ENCODE measurements at regions not wholly inside any gene's neighbourhood (a gene's known extent, or its start where the extent isn't known, plus 50 kb on each side); places are given as distances from the start of the nearest gene placed in this dataset.

DNA sequence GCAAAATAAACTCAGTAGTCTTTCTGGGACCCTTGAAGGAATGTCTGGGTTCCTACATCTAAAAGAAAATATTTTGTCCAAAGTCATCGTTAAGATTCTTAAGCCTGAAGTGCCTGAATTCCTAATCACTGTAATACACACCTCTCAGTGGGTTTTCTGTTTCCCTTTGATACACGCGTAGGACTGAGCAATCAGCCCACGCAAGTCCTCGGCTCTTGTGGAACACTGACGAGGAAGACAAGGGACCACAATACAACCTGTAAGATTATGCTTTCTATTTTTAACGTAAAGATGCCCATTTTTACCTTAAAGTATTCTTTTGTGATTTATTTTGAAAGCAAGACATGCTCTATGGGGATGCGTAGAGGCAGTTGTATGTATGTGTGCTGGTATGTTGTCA, 472.8 kb upstream of the CELF2 start:
- ATAC-seq, result no peak
- intact Hi-C loops (cut with DNase I, micrococcal nuclease), result no loop called here
- Histone ChIP-seq H3K4me1 (ENCODE audit: low read depth) (no peaks in the 10 kb centered on the region), H3K36me3 (ENCODE audit: low read depth) (no peaks in the 10 kb centered on the region), H3K9me3 (no peaks in the 10 kb centered on the region), H3K4me3 (no peak overlapping the region)
- DNase-seq, result no peak
- TF ChIP-seq, protein P1, sequence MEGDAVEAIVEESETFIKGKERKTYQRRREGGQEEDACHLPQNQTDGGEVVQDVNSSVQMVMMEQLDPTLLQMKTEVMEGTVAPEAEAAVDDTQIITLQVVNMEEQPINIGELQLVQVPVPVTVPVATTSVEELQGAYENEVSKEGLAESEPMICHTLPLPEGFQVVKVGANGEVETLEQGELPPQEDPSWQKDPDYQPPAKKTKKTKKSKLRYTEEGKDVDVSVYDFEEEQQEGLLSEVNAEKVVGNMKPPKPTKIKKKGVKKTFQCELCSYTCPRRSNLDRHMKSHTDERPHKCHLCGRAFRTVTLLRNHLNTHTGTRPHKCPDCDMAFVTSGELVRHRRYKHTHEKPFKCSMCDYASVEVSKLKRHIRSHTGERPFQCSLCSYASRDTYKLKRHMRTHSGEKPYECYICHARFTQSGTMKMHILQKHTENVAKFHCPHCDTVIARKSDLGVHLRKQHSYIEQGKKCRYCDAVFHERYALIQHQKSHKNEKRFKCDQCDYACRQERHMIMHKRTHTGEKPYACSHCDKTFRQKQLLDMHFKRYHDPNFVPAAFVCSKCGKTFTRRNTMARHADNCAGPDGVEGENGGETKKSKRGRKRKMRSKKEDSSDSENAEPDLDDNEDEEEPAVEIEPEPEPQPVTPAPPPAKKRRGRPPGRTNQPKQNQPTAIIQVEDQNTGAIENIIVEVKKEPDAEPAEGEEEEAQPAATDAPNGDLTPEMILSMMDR (IDR thresholded peaks at IDR 0.05), result no peak

DNA sequence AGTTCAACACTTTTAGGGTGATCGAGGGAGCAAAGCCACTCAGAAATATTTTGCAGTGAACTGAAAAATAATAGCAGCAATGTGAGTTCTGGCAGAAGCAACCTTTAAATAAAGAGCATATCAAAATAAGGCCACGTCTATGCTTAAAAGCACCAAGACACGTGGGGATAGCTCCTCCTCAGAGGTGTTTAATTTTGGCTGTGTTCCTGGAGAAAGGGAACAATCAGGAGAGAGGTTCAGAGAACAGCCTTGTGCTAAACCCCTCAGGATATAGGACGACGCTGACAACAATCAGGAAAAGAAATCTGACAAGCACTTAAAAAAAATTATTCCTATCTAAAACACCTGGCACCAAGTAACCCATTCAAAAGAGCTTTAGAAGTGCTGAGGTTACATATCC, 471.9 kb upstream of the CELF2 start:
- no peak for ATAC-seq
- intact Hi-C loops (cut with DNase I, micrococcal nuclease), result no loop called here

DNA sequence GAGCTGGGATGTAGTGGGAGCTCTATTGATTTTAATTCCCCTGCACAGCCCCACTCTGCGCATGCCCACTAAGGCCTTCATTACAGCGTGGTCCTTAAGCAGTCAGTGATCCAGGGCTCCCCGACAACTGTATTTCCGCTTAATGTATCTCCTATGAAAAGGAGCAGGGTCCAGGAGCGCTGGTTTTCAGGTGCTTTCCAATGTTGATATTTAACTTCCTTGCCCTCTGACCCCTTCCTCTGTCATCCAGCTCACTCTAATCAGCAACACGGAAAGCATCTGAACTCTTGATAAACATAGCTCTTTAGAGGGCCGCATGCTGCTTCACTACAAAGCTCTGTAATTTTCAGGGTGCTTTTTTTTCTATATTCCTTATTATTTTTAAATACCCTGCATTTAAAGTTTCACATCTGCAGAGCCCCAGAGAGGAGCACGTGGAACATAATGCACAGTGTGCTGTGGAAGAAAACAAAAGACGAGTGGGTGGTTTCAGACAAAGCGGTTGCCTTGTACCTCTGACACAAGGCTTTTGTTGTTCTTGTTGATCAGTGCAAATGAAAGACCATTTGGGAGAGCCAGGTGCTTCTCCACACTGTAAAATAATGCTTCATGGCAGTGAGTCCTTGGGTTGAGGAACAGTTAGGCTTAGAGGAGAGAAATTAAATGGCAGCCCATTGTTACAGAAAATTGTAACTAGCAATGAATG, 465.9 kb upstream of the CELF2 start:
- H3K4me1 ChIP-seq (ENCODE audit: low read depth), result no peaks in the 10 kb centered on the region
- ATAC-seq, result no peak
- intact Hi-C loops (cut with DNase I, micrococcal nuclease), result no loop called here
- no peaks in the 10 kb centered on the region for H3K9me3 ChIP-seq
- TF ChIP-seq, protein P1 (IDR thresholded peaks at IDR 0.05), result no peak
- DNase-seq, result no peak
- H3K36me3 ChIP-seq (ENCODE audit: low read depth), result no peaks in the 10 kb centered on the region
- H3K4me3 ChIP-seq, result no peak overlapping the region

More for the DNA sequence above, 471.9 kb upstream of the CELF2 start:
- H3K36me3 ChIP-seq (ENCODE audit: low read depth), result no peaks in the 10 kb centered on the region
- H3K9me3 ChIP-seq, result no peaks in the 10 kb centered on the region
- DNase-seq, result no peak
- no peak overlapping the region for H3K4me3 ChIP-seq
- TF ChIP-seq, protein P1 (IDR thresholded peaks at IDR 0.05), result no peak
- H3K4me1 ChIP-seq (ENCODE audit: low read depth), result no peaks in the 10 kb centered on the region

DNA sequence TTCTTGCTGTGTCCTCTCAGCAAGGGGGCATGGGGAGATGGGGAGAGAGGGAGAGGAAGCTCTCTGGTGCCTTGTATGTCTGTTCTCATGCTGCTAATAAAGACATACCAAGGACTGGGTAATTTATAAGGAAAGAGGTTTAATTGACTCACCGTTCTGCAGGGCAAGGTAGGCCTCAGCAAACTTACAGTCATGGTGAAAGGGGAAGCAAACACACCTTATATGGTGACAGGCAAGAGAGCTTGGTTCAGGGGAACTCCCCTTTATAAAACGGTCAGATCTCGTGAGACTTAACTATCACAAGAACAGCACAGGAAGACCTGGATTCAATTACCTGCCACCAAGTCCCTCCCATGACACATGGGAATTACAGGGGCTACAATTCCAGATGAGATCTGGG, 464.7 kb upstream of the CELF2 start:
- no peaks in the 10 kb centered on the region for H3K4me1 ChIP-seq (ENCODE audit: low read depth)
- H3K36me3 ChIP-seq (ENCODE audit: low read depth), result no peaks in the 10 kb centered on the region
- DNase-seq (no peak), ATAC-seq (no peak)
- no peak overlapping the region for H3K4me3 ChIP-seq
- no peaks in the 10 kb centered on the region for H3K9me3 ChIP-seq
- intact Hi-C loops (cut with DNase I, micrococcal nuclease), result no loop called here
- TF ChIP-seq, protein P1 (IDR thresholded peaks at IDR 0.05), result no peak

DNA sequence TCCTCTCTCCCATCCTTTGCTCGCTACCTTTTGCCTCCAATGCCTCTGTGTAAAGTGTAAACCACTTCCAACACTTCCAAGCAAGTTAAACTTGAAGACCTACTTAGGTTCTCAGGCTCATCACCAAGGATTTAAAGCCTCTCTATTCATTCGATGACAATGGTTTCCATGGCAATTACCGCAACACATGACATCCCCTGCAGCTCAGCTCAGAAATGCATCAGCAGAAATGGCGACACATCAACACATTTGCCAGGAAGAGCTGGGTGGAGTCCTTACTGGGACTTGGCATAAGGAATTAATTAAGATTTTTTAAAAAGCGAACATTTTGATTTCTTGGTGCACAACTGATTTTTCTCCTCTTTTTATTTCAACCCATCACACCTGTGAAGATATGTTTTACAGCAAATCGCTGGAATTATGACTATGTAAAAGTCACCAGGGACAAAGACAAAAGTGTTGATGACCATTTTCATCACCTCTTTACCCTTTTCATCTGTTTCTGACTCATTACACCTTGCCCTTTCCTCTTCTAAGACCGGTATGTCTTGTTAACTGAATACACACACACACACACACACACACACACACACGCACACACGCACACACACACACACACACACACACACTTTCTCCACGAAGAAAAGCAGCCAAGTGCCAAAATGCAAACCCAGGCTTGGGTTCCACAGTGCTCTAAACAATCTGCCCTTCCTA, 453.4 kb upstream of the CELF2 start:
- DNase-seq, result no peak
- TF ChIP-seq, protein P1 (IDR thresholded peaks at IDR 0.05), result no peak
- H3K36me3 ChIP-seq (ENCODE audit: low read depth), result no peaks in the 10 kb centered on the region
- no peaks in the 10 kb centered on the region for H3K9me3 ChIP-seq
- H3K4me3 ChIP-seq, result no peak overlapping the region
- no peaks in the 10 kb centered on the region for H3K4me1 ChIP-seq (ENCODE audit: low read depth)
- ATAC-seq, result no peak
- intact Hi-C loops (cut with DNase I, micrococcal nuclease), result no loop called here

Data from mucosa of descending colon (tissue), 3 donors.